CD14-positive monocyte (primary cell): ENCODE measurements at regions not wholly inside any gene's neighbourhood (a gene's known extent, or its start where the extent isn't known, plus 50 kb on each side); places are given as distances from the start of the nearest gene placed in this dataset.

Experiments
- DNase-seq, 3 donors: peaks; one replicate each; pipeline ENCODE4 v3.0.0-alpha.2; 2011 to 2022
- H2AFZ ChIP-seq: 2 replicates; pipeline ENCODE4 v1.6.0; 2012; ENCODE audit warnings: mild to moderate bottlenecking, low read depth, low read length, inconsistent platforms; ENCODE audit not compliant: insufficient read depth, poor library complexity, severe bottlenecking
- H3K27ac ChIP-seq, 2 donors: 1 replicate in 1 of 2; 2 replicates in 1 of 2; pipeline ENCODE4 v1.5.1; 2012 to 2013; ENCODE audit warnings: low read length in 2 of 2, control low read depth in 1 of 2, inconsistent platforms in 1 of 2, low read depth in 1 of 2, mild to moderate bottlenecking in 1 of 2
- H3K27me3 ChIP-seq, 2 donors: one replicate each; pipeline versions ENCODE4 v1.6.0 to v1.6.1; 2011 to 2013; ENCODE audit warnings: low read length in 2 of 2; ENCODE audit not compliant: control insufficient read depth in 2 of 2, insufficient read depth in 2 of 2
- H3K36me3 ChIP-seq, 2 donors: replicated peaks in 1 of 2; 1 replicate in 1 of 2; 2 replicates in 1 of 2; pipeline versions ENCODE4 v1.5.1 to v1.6.1; 2012 to 2013; ENCODE audit warnings: low read length in 2 of 2, control low read depth in 1 of 2, inconsistent platforms in 1 of 2, mild to moderate bottlenecking in 1 of 2; ENCODE audit not compliant: insufficient read depth in 2 of 2, control insufficient read depth in 1 of 2
- H3K4me1 ChIP-seq, 2 donors: 1 replicate in 1 of 2; 2 replicates in 1 of 2; pipeline versions ENCODE4 v1.5.1 to v1.6.1; 2012 to 2013; ENCODE audit warnings: low read length in 2 of 2, control low read depth in 1 of 2, inconsistent platforms in 1 of 2, mild to moderate bottlenecking in 1 of 2, moderate library complexity in 1 of 2; ENCODE audit not compliant: insufficient read depth in 2 of 2, control insufficient read depth in 1 of 2
- H3K4me2 ChIP-seq: replicated peaks from 2 replicates; pipeline ENCODE3; 2012; ENCODE audit warnings: low read length, moderate library complexity, mild to moderate bottlenecking; ENCODE audit not compliant: poor library complexity, severe bottlenecking; ENCODE audit errors: extremely low read depth
- H3K4me3 ChIP-seq, 3 experiments: fragments of 200-600 bp in 1 of 3; sonication (generic) in 1 of 3; replicated peaks in 1 of 3; 1 replicate in 2 of 3; 2 replicates in 1 of 3; pipeline ENCODE4 v1.5.1; 2011 to 2013; ENCODE audit warnings: low read length in 3 of 3, mild to moderate bottlenecking in 3 of 3, control low read depth in 2 of 3, low read depth in 2 of 3, inconsistent platforms in 1 of 3, moderate library complexity in 1 of 3
- H3K79me2 ChIP-seq: 2 replicates; pipeline ENCODE4 v1.6.0; 2012; ENCODE audit warnings: mild to moderate bottlenecking, control low read depth, inconsistent platforms, low read length, moderate library complexity; ENCODE audit not compliant: insufficient read depth
- H3K9ac ChIP-seq: 2 replicates; pipeline ENCODE4 v1.6.0; 2017; ENCODE audit warnings: low read length, mild to moderate bottlenecking; ENCODE audit not compliant: insufficient read depth, poor library complexity, severe bottlenecking
- H3K9me3 ChIP-seq, 2 donors: replicated peaks in 1 of 2; 1 replicate in 1 of 2; 2 replicates in 1 of 2; pipeline versions ENCODE4 v1.5.1 to v1.6.1; 2012 to 2013; ENCODE audit warnings: low read length in 2 of 2, control low read depth in 1 of 2; ENCODE audit not compliant: control insufficient read depth in 1 of 2, insufficient read depth in 1 of 2
- H4K20me1 ChIP-seq: 2 replicates; pipeline ENCODE4 v1.6.0; 2012; ENCODE audit warnings: mild to moderate bottlenecking, low read length, control low read depth, moderate library complexity; ENCODE audit not compliant: insufficient read depth
- H3K27ac Mint-ChIP-seq, 7 donors: one replicate each; pipeline ENCODE4 v1.8.0; 2020; ENCODE audit warnings: mild to moderate bottlenecking in 7 of 7, mixed read lengths in 7 of 7, moderate library complexity in 6 of 7, inconsistent platforms in 2 of 7
- H3K27me3 Mint-ChIP-seq, 3 donors: one replicate each; pipeline ENCODE4 v1.8.0; 2021 to 2022; ENCODE audit warnings: low read depth in 3 of 3, mild to moderate bottlenecking in 3 of 3, mixed read lengths in 3 of 3, moderate library complexity in 3 of 3, inconsistent platforms in 1 of 3
- H3K36me3 Mint-ChIP-seq, 2 donors: one replicate each; pipeline ENCODE4 v1.8.0; 2020; ENCODE audit warnings: mixed read lengths in 2 of 2, inconsistent platforms in 1 of 2, mild to moderate bottlenecking in 1 of 2
- H3K4me1 Mint-ChIP-seq: one replicate; pipeline ENCODE4 v1.8.0; 2020; ENCODE audit warnings: mild to moderate bottlenecking, mixed read lengths
- H3K4me3 Mint-ChIP-seq, 2 donors: one replicate each; pipeline ENCODE4 v1.8.0; 2020; ENCODE audit warnings: mild to moderate bottlenecking in 2 of 2, mixed read lengths in 2 of 2, moderate library complexity in 1 of 2
- H3K9me3 Mint-ChIP-seq, 7 donors: one replicate each; pipeline ENCODE4 v1.8.0; 2020 to 2022; ENCODE audit warnings: mixed read lengths in 7 of 7, mild to moderate bottlenecking in 6 of 7, moderate library complexity in 6 of 7, inconsistent platforms in 2 of 7
- WGBS: methylation state at CpG from one replicate; pipeline ENCODE4 v1.1.5; 2013; ENCODE audit warnings: missing lambda C conversion rate; ENCODE audit not compliant: insufficient coverage; 5-methylcytosine and 5-hydroxymethylcytosine counted together
- intact Hi-C, 2 donors: fragments of 100-400 bp; cut with micrococcal nuclease; formaldehyde crosslinking; loops; one replicate each; pipeline versions ENCODE4 v1.15.0 to v1.15.1; 2023
- TF ChIP-seq, protein P1 (sequence below): fragments of 200-600 bp; IDR thresholded peaks from one replicate; pipeline ENCODE4 v1.8.0; 2022; ENCODE audit warnings: antibody characterized with exemption, mild to moderate bottlenecking

DNA sequence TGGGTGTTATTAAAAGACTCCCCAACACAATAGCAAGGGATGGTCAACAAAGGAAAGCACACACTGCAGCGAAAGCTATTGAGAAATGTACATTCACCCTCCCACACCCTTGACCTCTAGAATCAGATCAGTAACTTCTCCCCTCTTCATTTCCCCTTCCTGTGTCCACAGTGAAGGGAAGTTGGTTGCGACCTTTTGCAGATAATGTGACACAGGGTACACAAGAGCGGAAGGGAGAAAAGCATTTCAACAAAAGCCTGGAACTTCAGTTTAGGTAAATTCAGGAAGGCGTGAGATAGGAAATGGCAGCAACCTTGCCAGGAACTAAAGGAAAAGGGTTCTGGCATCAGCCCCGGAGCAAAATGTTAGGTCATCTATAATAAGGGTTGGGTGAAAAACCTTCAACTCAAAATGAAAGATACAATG, 899.8 kb downstream of the MCTP2 start:
- Histone ChIP-seq H4K20me1 (no peaks in the 10 kb centered on the region), H3K4me3 (no peak overlapping the region), H2AFZ (no peak overlapping the region), H3K9me3 (no peaks in the 10 kb centered on the region), H3K79me2 (no peaks in the 10 kb centered on the region), H3K36me3 (no peaks in the 10 kb centered on the region), H3K9ac (no peak overlapping the region), H3K4me2 (no peak overlapping the region), H3K27me3 (no peaks in the 10 kb centered on the region), H3K27ac (no peak overlapping the region), H3K4me1 (no peaks in the 10 kb centered on the region)
- intact Hi-C loops: no loop called here
- no peak overlapping the region for H3K4me3 Mint-ChIP-seq
- TF ChIP-seq, protein P1, sequence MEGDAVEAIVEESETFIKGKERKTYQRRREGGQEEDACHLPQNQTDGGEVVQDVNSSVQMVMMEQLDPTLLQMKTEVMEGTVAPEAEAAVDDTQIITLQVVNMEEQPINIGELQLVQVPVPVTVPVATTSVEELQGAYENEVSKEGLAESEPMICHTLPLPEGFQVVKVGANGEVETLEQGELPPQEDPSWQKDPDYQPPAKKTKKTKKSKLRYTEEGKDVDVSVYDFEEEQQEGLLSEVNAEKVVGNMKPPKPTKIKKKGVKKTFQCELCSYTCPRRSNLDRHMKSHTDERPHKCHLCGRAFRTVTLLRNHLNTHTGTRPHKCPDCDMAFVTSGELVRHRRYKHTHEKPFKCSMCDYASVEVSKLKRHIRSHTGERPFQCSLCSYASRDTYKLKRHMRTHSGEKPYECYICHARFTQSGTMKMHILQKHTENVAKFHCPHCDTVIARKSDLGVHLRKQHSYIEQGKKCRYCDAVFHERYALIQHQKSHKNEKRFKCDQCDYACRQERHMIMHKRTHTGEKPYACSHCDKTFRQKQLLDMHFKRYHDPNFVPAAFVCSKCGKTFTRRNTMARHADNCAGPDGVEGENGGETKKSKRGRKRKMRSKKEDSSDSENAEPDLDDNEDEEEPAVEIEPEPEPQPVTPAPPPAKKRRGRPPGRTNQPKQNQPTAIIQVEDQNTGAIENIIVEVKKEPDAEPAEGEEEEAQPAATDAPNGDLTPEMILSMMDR: no peak
- H3K27ac Mint-ChIP-seq: no peak overlapping the region
- no peaks in the 10 kb centered on the region for H3K4me1 Mint-ChIP-seq
- peaks cover 0 to 2% (median 0%) of the 10 kb centered on the region in 7 donors for H3K9me3 Mint-ChIP-seq
- DNase-seq: no peak
- H3K27me3 Mint-ChIP-seq: peaks cover 0 to 2% (median 0%) of the 10 kb centered on the region in 3 donors
- no peaks in the 10 kb centered on the region for H3K36me3 Mint-ChIP-seq
- 80% methylated on average over 2 of the region's 5 CpGs for WGBS

DNA sequence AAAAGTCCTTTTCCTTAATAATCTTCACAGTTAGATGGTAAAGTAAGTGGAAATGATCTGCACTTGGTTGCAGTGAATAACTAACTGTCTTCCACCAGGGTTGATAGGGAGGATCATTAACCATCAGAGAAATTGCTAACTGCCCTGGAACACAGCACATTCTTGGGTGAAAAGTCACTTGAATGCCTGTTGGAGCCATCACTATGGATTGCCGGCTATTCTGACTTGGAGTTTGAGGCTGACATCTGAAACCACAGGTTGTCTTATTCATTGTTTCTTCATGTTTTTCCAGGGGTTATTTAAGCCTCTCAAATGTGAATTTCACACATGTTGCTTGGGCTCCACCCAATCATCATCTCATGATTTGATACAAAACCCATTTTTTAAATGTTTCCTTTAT, 901.4 kb downstream of the MCTP2 start:
- Histone ChIP-seq H3K9ac (no peak overlapping the region), H3K27me3 (no peaks in the 10 kb centered on the region), H3K9me3 (no peaks in the 10 kb centered on the region), H3K36me3 (no peaks in the 10 kb centered on the region), H4K20me1 (no peaks in the 10 kb centered on the region), H3K4me3 (no peak overlapping the region), H3K4me2 (no peak overlapping the region), H3K79me2 (no peaks in the 10 kb centered on the region), H2AFZ (no peak overlapping the region), H3K27ac (no peak overlapping the region), H3K4me1 (no peaks in the 10 kb centered on the region)
- intact Hi-C loops: no loop called here
- DNase-seq: no peak
- Mint-ChIP-seq H3K4me3 (no peak overlapping the region), H3K27ac (no peak overlapping the region), H3K4me1 (no peaks in the 10 kb centered on the region), H3K36me3 (no peaks in the 10 kb centered on the region), H3K9me3 (peaks cover 0 to 2% (median 0%) of the 10 kb centered on the region in 7 donors), H3K27me3 (peaks cover 0 to 2% (median 0%) of the 10 kb centered on the region in 3 donors)
- 100% methylated on average over 1 of the region's 1 CpG for WGBS
- TF ChIP-seq, protein P1: no peak
